Activated T-cell treated with anti-CD3 and anti-CD28 coated beads, Interleukin-2, amount 50 U/mL, for 4 hours (primary cell): ENCODE measurements at regions not wholly inside any gene's neighbourhood (a gene's known extent, or its start where the extent isn't known, plus 50 kb on each side); places are given as distances from the start of the nearest gene placed in this dataset.

Source experiments
- ATAC-seq, 2 donors: fragments of 200-7000 bp; cut with Tn5 transposase; one replicate each; pipeline ENCODE4 v1.10.0; 2021
- DNase-seq: peaks from one replicate; pipeline ENCODE4 v3.0.0-alpha.2; 2020
- H3K27me3 Mint-ChIP-seq: one replicate; pipeline ENCODE4 v1.8.0; 2021; ENCODE audit warnings: low read depth, mixed read lengths
- H3K36me3 Mint-ChIP-seq: one replicate; pipeline ENCODE4 v1.8.0; 2022; ENCODE audit warnings: mixed read lengths; ENCODE audit not compliant: insufficient read depth
- H3K4me1 Mint-ChIP-seq: one replicate; pipeline ENCODE4 v1.8.0; 2021; ENCODE audit warnings: low read depth, mixed read lengths
- H3K4me3 Mint-ChIP-seq: one replicate; pipeline ENCODE4 v1.8.0; 2021; ENCODE audit warnings: mild to moderate bottlenecking, moderate library complexity, mixed read lengths
- H3K9me3 Mint-ChIP-seq: one replicate; pipeline ENCODE4 v1.8.0; 2021; ENCODE audit warnings: mixed read lengths

GRCh38 chr2:15804246-15804619, 136.1 kb upstream of the MYCN start:
- Mint-ChIP-seq H3K4me1 (no peaks in the 10 kb centered on the region), H3K4me3 (no peak overlapping the region), H3K27me3 (no peaks in the 10 kb centered on the region), H3K36me3 (no peaks in the 10 kb centered on the region), H3K9me3 (no peaks in the 10 kb centered on the region)
- no peak for ATAC-seq
- no peak for DNase-seq

- Mint-ChIP-seq H3K27me3 (no peaks in the 10 kb centered on the region), H3K4me1 (no peaks in the 10 kb centered on the region), H3K9me3 (no peaks in the 10 kb centered on the region), H3K4me3 (no peak overlapping the region), H3K36me3 (no peaks in the 10 kb centered on the region)
- DNase-seq (no peak), ATAC-seq (no peak)
Observed at GRCh38 chr2:15804691-15805090, 135.7 kb upstream of the MYCN start.

DNA sequence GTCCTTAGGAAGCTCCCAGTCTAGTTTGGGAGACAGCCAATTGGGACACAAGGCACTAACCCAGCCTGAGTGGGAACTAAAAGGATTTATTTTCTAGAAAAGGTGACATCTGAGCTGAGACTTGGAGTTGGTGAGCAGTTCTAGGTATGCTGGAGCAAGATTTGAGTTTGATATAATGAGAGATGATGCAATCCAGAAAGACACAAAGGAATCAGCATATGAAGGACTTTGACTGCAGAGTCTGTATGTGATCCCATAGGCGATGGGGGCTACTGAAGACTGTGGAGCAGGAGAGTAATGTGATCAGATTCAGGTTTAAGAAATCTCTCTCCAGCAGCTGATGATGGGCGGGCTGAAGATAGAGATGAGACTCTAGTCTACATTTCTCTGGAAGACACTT, 135.1 kb upstream of the MYCN start:
- DNase-seq, result no peak
- H3K36me3 Mint-ChIP-seq, result no peaks in the 10 kb centered on the region
- H3K4me3 Mint-ChIP-seq, result no peak overlapping the region
- no peaks in the 10 kb centered on the region for H3K4me1 Mint-ChIP-seq
- no peaks in the 10 kb centered on the region for H3K9me3 Mint-ChIP-seq
- no peaks in the 10 kb centered on the region for H3K27me3 Mint-ChIP-seq
- no peak for ATAC-seq

DNA sequence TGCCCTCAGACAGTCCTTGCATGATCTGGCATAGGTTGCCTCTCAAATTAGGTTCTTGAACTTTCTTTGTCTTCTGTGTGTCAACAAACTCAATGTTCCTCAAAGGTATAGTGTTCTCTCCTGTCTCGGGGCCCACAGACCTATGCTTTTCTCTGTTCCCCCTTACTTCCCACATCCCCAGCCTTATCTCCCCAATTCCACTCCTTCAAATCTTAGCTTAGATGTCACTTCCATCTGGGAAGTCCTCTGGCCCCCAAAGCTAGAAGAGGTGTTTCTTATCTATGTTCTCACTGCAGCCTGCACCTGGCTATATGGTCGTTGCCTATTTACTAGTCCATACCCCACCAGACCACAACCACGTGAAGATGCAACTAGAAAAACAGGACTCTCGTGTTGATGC, 134.6 kb upstream of the MYCN start:
- no peak overlapping the region for H3K4me3 Mint-ChIP-seq
- no peaks in the 10 kb centered on the region for H3K27me3 Mint-ChIP-seq
- no peaks in the 10 kb centered on the region for H3K9me3 Mint-ChIP-seq

GRCh38 chr2:15806801-15807417, 133.4 kb upstream of the MYCN start:
- Mint-ChIP-seq H3K4me1 (no peaks in the 10 kb centered on the region), H3K4me3 (no peak overlapping the region), H3K36me3 (no peaks in the 10 kb centered on the region), H3K27me3 (no peaks in the 10 kb centered on the region), H3K9me3 (no peaks in the 10 kb centered on the region)
- ATAC-seq, result no peak
- no peak for DNase-seq

More for the DNA sequence above, 134.6 kb upstream of the MYCN start:
- Mint-ChIP-seq H3K36me3 (no peaks in the 10 kb centered on the region), H3K4me1 (no peaks in the 10 kb centered on the region)
- DNase-seq, result no peak
- ATAC-seq, result no peak

DNA sequence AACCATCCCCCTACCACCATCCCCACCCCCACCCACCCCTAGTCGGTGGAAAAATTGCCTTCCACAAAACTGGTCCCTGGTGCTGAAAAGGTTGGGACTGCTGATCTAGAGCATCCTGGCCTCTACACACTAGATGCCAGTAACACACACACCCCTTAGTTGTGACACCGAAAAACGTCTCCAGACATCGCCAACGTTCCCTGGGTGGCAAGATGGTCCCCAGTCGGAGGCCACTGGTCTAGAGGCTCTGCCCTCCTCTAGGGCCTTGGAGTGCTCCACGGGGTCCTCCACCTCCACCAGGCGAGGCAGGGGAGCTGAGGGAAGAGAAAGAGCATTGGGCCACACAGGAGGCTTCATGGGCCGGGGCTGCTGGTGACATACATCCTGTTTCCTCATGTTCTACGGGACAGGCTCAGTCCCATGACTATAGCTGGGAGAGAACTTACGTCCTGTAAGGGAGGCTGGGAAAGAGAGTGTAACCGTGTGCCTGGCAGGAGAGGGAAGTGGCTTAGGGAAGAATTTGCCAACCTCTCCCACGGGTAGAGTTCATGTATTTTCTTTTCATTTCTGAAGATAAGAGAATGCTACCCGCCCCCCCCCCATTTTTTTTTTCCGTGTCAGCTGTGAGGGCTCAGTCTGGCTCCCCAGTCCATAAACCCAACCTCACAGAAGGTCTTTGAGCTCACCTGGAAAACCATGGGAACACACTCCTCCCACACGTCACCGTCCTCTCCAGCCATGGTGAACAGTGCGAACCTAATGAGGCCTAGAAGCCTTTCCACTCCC, 132.7 kb upstream of the MYCN start:
- no peak for DNase-seq
- no peaks in the 10 kb centered on the region for H3K36me3 Mint-ChIP-seq
- H3K27me3 Mint-ChIP-seq, result no peaks in the 10 kb centered on the region
- ATAC-seq, result no peak
- H3K4me1 Mint-ChIP-seq, result no peaks in the 10 kb centered on the region
- H3K9me3 Mint-ChIP-seq, result no peaks in the 10 kb centered on the region
- H3K4me3 Mint-ChIP-seq, result no peak overlapping the region

DNA sequence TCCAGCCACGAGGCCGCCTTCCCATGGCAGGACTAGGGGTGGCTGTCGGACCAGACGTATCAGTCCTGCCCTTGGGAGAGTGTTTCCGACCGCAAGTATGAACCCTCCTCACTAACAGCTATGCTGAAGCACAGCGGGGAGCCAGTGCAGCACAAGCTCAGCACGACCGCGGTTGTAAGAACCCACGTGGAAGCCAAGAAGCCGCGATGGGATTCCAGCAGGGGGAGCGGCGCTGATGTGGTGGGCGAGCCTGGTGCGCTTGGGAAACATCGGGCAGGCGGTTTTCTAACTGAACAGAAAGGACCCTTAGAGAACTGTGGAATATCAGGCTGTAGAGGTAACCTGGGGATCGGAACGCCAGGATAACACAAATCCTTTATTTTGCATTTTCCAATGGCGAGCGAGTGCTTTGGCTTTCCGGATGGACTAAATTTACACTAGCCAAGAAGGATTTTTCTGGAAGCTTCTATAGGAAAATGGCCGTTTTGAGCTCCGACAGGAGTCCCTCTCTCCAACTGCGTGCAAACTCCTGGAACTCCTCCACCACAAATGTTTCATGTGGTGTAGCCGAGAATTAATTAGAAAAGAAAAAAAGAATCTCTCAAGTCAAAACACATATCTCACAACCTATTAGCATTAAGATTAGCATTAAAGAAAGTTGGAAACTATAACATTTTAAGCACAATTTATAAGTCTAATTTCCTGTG, 132.0 kb upstream of the MYCN start:
- Mint-ChIP-seq H3K4me1 (no peaks in the 10 kb centered on the region), H3K27me3 (no peaks in the 10 kb centered on the region), H3K36me3 (no peaks in the 10 kb centered on the region), H3K9me3 (no peaks in the 10 kb centered on the region), H3K4me3 (no peak overlapping the region)
- no peak for DNase-seq
- no peak for ATAC-seq

- Mint-ChIP-seq H3K4me1 (no peaks in the 10 kb centered on the region), H3K4me3 (no peak overlapping the region), H3K9me3 (no peaks in the 10 kb centered on the region), H3K27me3 (no peaks in the 10 kb centered on the region), H3K36me3 (no peaks in the 10 kb centered on the region)
- ATAC-seq (no peak), DNase-seq (no peak)
Observed at GRCh38 chr2:15808944-15809343, 131.4 kb upstream of the MYCN start.

DNA sequence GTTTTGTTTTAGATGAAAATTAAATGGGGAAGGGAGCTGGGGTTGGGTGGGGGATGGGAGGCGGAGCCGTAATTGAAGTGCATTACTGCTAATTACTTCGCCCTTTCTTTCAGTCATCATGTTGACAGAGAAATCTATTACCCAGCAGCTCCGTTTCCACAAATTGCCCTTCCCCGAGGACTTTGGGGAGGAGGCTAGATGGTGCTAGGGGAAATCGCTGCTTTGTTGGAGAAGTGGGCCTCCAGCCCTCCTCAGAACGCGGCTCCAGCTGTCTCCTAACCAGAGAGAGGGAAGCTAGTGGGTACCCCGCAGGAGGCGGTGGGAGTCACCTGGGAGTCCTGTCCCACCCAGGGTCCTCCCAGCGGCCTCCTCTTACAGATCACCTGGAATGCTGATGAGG, 130.9 kb upstream of the MYCN start:
- Mint-ChIP-seq H3K36me3 (no peaks in the 10 kb centered on the region), H3K4me1 (no peaks in the 10 kb centered on the region), H3K4me3 (no peak overlapping the region), H3K27me3 (no peaks in the 10 kb centered on the region), H3K9me3 (no peaks in the 10 kb centered on the region)
- DNase-seq, result no peak
- no peak for ATAC-seq

- no peaks in the 10 kb centered on the region for H3K27me3 Mint-ChIP-seq
- no peaks in the 10 kb centered on the region for H3K36me3 Mint-ChIP-seq
- no peak for DNase-seq
- no peak overlapping the region for H3K4me3 Mint-ChIP-seq
- H3K4me1 Mint-ChIP-seq, result no peaks in the 10 kb centered on the region
- ATAC-seq, result no peak
- H3K9me3 Mint-ChIP-seq, result no peaks in the 10 kb centered on the region
Observed at GRCh38 chr2:15810477-15811150, 129.7 kb upstream of the MYCN start.

DNA sequence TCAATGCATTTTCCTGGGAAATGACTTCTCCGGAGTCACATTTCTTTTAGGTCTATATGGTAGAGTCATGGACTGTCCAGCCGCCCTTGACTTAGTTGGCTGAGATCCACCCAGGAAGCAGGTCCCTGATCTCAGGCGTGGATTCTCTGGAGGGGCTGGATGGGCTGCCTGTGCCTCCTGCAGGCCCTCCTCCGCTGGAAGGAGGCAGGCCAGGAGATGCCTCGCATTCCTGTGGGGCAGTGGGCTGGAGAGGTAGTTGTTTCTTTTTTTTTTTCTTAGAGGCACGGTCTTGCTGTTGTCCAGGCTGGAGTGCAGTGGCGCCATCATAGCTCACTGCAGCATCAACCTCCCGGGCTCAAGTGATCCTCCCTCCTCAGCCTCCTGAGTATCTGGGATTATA, 129.0 kb upstream of the MYCN start:
- no peak for ATAC-seq
- no peak for DNase-seq
- Mint-ChIP-seq H3K36me3 (no peaks in the 10 kb centered on the region), H3K9me3 (no peaks in the 10 kb centered on the region), H3K4me3 (no peak overlapping the region), H3K27me3 (no peaks in the 10 kb centered on the region), H3K4me1 (no peaks in the 10 kb centered on the region)

DNA sequence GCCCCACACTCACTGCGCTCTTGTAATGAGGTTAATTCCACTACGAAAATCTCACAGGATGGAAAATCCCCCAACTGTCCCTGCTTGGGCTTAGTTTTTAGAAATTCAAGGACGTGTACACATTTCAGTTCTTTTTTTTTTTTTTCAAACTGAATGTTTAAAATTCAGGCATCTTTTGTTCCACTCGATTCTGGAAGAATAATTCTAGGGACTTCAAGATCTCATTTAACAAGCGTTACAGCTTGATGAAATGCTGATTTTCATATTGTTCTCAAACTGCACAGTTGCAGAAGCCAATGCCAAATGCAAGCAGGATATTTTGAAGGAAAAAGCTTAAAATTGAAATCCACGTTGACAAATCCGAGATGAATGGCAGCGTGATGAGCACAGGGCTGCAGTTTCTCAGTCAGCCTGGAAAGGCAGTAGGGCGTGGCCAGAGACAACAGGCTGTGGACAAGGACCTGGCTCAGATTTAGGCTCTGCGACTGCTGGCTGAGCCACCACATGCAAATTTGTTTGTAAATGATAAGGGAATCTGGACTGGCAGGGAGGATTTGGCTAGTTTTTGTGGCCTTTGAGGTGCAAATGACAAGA, 128.1 kb upstream of the MYCN start:
- ATAC-seq (no peak), DNase-seq (no peak)
- Mint-ChIP-seq H3K9me3 (no peaks in the 10 kb centered on the region), H3K36me3 (no peaks in the 10 kb centered on the region), H3K4me1 (no peaks in the 10 kb centered on the region), H3K4me3 (no peak overlapping the region), H3K27me3 (peaks cover 3% of the 10 kb centered on the region)

DNA sequence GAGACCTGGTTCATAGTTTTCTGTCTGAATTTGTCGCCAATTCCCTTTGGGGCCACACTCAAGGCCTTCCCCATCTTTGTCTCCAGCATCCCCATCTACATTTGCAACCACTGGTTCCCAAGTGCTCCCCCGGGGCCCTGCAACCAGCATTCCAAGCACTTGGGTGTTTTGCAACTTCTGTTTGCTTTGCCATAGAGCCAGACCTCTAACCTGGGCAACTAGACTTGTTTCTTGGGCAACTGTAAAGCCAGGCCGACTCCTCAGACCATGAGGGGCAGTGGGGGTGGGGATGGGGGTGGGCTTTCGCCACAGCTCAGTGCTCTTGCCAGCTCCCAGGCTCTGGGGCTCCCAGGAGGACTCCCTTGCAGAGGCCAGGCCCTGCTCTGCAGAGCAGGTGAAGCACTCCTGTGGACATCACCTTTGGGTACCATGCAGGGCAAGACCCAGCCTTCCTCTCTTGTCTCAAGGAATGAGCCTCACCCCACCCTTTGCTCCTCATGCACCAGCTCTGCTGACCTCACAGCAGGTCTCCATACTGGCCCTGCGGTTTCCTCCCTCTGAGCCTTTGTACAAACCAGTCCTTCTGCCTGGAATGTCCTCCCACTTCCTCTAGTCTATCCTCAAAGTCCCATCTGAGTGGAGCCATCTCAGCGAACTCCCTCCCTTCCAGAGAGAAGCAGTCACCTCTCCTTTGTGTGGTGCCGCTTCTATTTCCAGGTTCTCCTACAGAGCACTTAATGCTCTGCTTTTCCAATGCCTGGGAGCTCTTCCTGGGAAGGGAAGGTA, 126.7 kb upstream of the MYCN start:
- no peaks in the 10 kb centered on the region for H3K9me3 Mint-ChIP-seq
- ATAC-seq, result no peak

DNA sequence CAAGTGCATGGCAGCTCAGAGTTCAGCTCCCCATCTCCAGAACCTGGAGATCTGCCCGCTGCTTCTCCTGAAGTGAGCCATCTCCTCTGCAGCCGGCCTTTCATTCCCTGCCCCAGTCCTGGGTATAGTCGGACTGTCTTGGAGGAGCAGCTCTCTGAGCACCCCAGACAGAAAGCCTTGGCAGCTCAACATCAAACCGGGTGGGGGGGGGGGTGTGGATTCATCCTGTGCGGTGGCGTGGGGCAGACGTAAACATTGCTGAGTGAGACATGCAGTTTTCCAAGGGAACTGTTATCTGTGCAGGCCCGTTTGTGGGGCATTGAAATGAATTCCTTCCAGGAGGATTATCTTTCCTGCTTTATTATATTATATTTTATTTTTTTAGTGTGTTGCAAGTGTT, 125.9 kb upstream of the MYCN start:
- Mint-ChIP-seq H3K27me3 (peaks cover 11% of the 10 kb centered on the region), H3K4me1 (no peaks in the 10 kb centered on the region), H3K4me3 (no peak overlapping the region), H3K36me3 (no peaks in the 10 kb centered on the region), H3K9me3 (no peaks in the 10 kb centered on the region)
- DNase-seq, result no peak
- ATAC-seq, result no peak

More for the DNA sequence above, 126.7 kb upstream of the MYCN start:
- H3K4me3 Mint-ChIP-seq, result no peak overlapping the region
- no peaks in the 10 kb centered on the region for H3K4me1 Mint-ChIP-seq
- peaks cover 11% of the 10 kb centered on the region for H3K27me3 Mint-ChIP-seq
- no peak for DNase-seq
- H3K36me3 Mint-ChIP-seq, result no peaks in the 10 kb centered on the region
